Activated CD8-positive, alpha-beta T cell treated with anti-CD3 and anti-CD28 coated beads for 36 hours (primary cell): ENCODE measurements at regions not wholly inside any gene's neighbourhood (a gene's known extent, or its start where the extent isn't known, plus 50 kb on each side); places are given as distances from the start of the nearest gene placed in this dataset.

ENCODE experiments used
- ATAC-seq: fragments of 200-7000 bp; cut with Tn5 transposase; one replicate; pipeline ENCODE4 v1.10.0; 2021; ENCODE audit warnings: mild to moderate bottlenecking, moderate library complexity
- CTCF ChIA-PET: fragments of 350-600 bp; sonication (Branson Sonifier 250); formaldehyde crosslinking; loops from one replicate; lab custom pipeline; 2021; ENCODE audit warnings: antibody characterized with exemption; lab: Charles Lee
- POLR2A ChIA-PET: fragments of 350-600 bp; sonication (Branson Sonifier 250); formaldehyde crosslinking; loops from one replicate; lab custom pipeline; 2021; ENCODE audit warnings: antibody characterized with exemption; lab: Charles Lee
- DNase-seq: peaks from one replicate; pipeline ENCODE4 v3.0.0-alpha.2; 2020
- H3K27ac Mint-ChIP-seq: one replicate; pipeline ENCODE4 v1.8.0; 2021; ENCODE audit warnings: mild to moderate bottlenecking, mixed read lengths
- H3K27me3 Mint-ChIP-seq: one replicate; pipeline ENCODE4 v1.8.0; 2021; ENCODE audit warnings: mixed read lengths
- H3K36me3 Mint-ChIP-seq: one replicate; pipeline ENCODE4 v1.8.0; 2021; ENCODE audit warnings: low read depth, mixed read lengths
- H3K4me1 Mint-ChIP-seq: one replicate; pipeline ENCODE4 v1.8.0; 2021; ENCODE audit warnings: low read depth, mixed read lengths
- H3K4me3 Mint-ChIP-seq: one replicate; pipeline ENCODE4 v1.8.0; 2021; ENCODE audit warnings: mild to moderate bottlenecking, moderate library complexity, mixed read lengths
- H3K9me3 Mint-ChIP-seq: one replicate; pipeline ENCODE4 v1.8.0; 2021; ENCODE audit warnings: mixed read lengths
- intact Hi-C: fragments of 100-400 bp; cut with micrococcal nuclease; formaldehyde crosslinking; loops from one replicate; pipeline ENCODE4 v1.10.0; 2022
- TF ChIP-seq, protein P1 (sequence below): fragments of 200-600 bp; IDR thresholded peaks from one replicate; pipeline ENCODE4 v1.8.0; 2022; ENCODE audit warnings: antibody characterized with exemption, mild to moderate bottlenecking

GRCh38 chr3:197375001-197375441 lies 76.6 kb upstream of the DLG1 start:
- ATAC-seq = no peak
- Mint-ChIP-seq H3K9me3 (no peaks in the 10 kb centered on the region), H3K4me3 (no peak overlapping the region), H3K4me1 (no peaks in the 10 kb centered on the region), H3K36me3 (no peaks in the 10 kb centered on the region), H3K27me3 (peaks cover 2% of the 10 kb centered on the region), H3K27ac (no peak overlapping the region)
- CTCF ChIA-PET = no interaction called here
- DNase-seq = no peak
- TF ChIP-seq, protein P1, sequence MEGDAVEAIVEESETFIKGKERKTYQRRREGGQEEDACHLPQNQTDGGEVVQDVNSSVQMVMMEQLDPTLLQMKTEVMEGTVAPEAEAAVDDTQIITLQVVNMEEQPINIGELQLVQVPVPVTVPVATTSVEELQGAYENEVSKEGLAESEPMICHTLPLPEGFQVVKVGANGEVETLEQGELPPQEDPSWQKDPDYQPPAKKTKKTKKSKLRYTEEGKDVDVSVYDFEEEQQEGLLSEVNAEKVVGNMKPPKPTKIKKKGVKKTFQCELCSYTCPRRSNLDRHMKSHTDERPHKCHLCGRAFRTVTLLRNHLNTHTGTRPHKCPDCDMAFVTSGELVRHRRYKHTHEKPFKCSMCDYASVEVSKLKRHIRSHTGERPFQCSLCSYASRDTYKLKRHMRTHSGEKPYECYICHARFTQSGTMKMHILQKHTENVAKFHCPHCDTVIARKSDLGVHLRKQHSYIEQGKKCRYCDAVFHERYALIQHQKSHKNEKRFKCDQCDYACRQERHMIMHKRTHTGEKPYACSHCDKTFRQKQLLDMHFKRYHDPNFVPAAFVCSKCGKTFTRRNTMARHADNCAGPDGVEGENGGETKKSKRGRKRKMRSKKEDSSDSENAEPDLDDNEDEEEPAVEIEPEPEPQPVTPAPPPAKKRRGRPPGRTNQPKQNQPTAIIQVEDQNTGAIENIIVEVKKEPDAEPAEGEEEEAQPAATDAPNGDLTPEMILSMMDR = no peak
- intact Hi-C loops = no loop called here
- POLR2A ChIA-PET = no interaction called here

DNA sequence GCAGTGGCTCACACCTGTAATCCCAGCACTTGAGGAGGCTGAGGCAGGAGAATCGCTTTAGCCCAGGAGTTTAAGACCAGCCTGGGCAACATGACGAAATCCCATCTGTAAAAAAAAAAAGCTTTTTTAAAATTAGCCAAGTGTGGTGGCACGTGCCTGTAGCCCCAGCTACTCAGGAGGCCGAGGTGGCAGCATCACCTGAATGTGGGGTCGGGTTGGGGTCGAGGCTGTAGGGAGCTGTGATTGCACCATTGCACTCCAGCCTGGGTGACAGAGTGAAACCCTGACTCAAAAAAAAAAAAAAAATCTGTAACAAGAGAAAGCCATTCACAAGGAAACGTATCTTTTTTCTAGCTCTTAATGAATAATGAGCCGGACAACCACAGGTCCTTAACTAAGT lies 74.7 kb upstream of the DLG1 start:
- peaks cover 2% of the 10 kb centered on the region for H3K27me3 Mint-ChIP-seq
- H3K36me3 Mint-ChIP-seq = no peaks in the 10 kb centered on the region
- ChIA-PET CTCF (no interaction called here), POLR2A (interaction anchor here (0.6 kb wide), 1 partner anchor 130 kb away, joined by 3 read pairs; no protein-coding TSS in a partner anchor)
- H3K9me3 Mint-ChIP-seq = no peaks in the 10 kb centered on the region
- DNase-seq = no peak
- intact Hi-C loops = no loop called here
- no peaks in the 10 kb centered on the region for H3K4me1 Mint-ChIP-seq
- H3K4me3 Mint-ChIP-seq = no peak overlapping the region
- no peak overlapping the region for H3K27ac Mint-ChIP-seq
- TF ChIP-seq, protein P1 = no peak
- no peak for ATAC-seq

GRCh38 chr3:197372047-197372661 lies 73.7 kb upstream of the DLG1 start:
- Mint-ChIP-seq H3K27me3 (peaks cover 2% of the 10 kb centered on the region), H3K4me3 (no peak overlapping the region), H3K4me1 (no peaks in the 10 kb centered on the region), H3K9me3 (no peaks in the 10 kb centered on the region), H3K36me3 (no peaks in the 10 kb centered on the region), H3K27ac (no peak overlapping the region)
- ChIA-PET CTCF (no interaction called here), POLR2A (interaction anchor here (0.6 kb wide), 1 partner anchor 129 kb away, joined by 3 read pairs; no protein-coding TSS in a partner anchor)
- intact Hi-C loops = no loop called here
- DNase-seq (no peak), ATAC-seq (no peak)
- TF ChIP-seq, protein P1 = no peak

- POLR2A ChIA-PET = no interaction called here
- CTCF ChIA-PET = interaction anchor here (0.8 kb wide), 1 partner anchor 115 kb away, joined by 3 read pairs; no protein-coding TSS in a partner anchor
- no peak for ATAC-seq
- Mint-ChIP-seq H3K4me3 (no peak overlapping the region), H3K27me3 (peaks cover 2% of the 10 kb centered on the region), H3K4me1 (no peaks in the 10 kb centered on the region), H3K27ac (no peak overlapping the region), H3K9me3 (no peaks in the 10 kb centered on the region), H3K36me3 (no peaks in the 10 kb centered on the region)
- no peak for DNase-seq
- TF ChIP-seq, protein P1 = no peak
- intact Hi-C loops = no loop called here
These were observed 73.2 kb upstream of the DLG1 start for GRCh38 chr3:197371591-197372046.

GRCh38 chr3:197369545-197369944 lies 71.1 kb upstream of the DLG1 start:
- ChIA-PET CTCF (no interaction called here), POLR2A (no interaction called here)
- Mint-ChIP-seq H3K4me1 (no peaks in the 10 kb centered on the region), H3K36me3 (no peaks in the 10 kb centered on the region), H3K4me3 (no peak overlapping the region), H3K27ac (no peak overlapping the region), H3K9me3 (no peaks in the 10 kb centered on the region), H3K27me3 (peaks cover 2% of the 10 kb centered on the region)
- TF ChIP-seq, protein P1 = no peak
- intact Hi-C loops = no loop called here
- no peak for ATAC-seq
- DNase-seq = no peak
